GM12878 (cell line): ENCODE measurements at regions not wholly inside any gene's neighbourhood (a gene's known extent, or its start where the extent isn't known, plus 50 kb on each side); places are given as distances from the start of the nearest gene placed in this dataset.

Experiments
- ATAC-seq: fragments of 200-7000 bp; cut with Tn5 transposase; 3 replicates; pipeline ENCODE4 v1.9.1; 2020; ENCODE audit warnings: mild to moderate bottlenecking, moderate library complexity
- BruUV-seq: library from RNA; stranded (reverse); fragments of 400-500 nt; replicated peaks from 2 replicates; lab custom pipeline; 2021; lab: Mats Ljungman, UMichigan
- CTCF ChIA-PET: fragments of 300-600 bp; sonication (Branson Sonifier 250); formaldehyde crosslinking; extraction: SDS; loops from one replicate; lab custom pipeline; 2021; ENCODE audit warnings: inconsistent platforms; lab: Yijun Ruan, JAX
- POLR2A ChIA-PET: fragments of 350-600 bp; formaldehyde crosslinking; extraction: SDS; loops from one replicate; lab custom pipeline; 2021; ENCODE audit warnings: inconsistent platforms; lab: Charles Lee
- RAD21 ChIA-PET: fragments of 300-600 bp; sonication (Branson Sonifier 250); formaldehyde crosslinking; loops from one replicate; lab custom pipeline; 2023; ENCODE audit warnings: antibody characterized with exemption; ENCODE audit not compliant: unreplicated experiment; lab: Charles Lee
- SMC1A ChIA-PET: fragments of 300-600 bp; sonication (Branson Sonifier 250); formaldehyde crosslinking; loops from one replicate; lab custom pipeline; 2023; ENCODE audit not compliant: unreplicated experiment, uncharacterized antibody; lab: Charles Lee
- DNase-seq: peaks from one replicate; pipeline ENCODE4 v3.0.0-alpha.2; 2011; ENCODE audit warnings: low read depth, low spot score
- FAIRE-seq: peaks from 3 replicates; lab custom pipeline; 2011; peaks lifted over from hg19 to GRCh38; lab: Jason Lieb, UNC
- H2AFZ ChIP-seq: 2 replicates; pipeline ENCODE4 v1.6.0; 2011; ENCODE audit warnings: low read depth, low read length, control low read depth; ENCODE audit not compliant: control insufficient read depth
- H3K27ac ChIP-seq: 2 replicates; pipeline ENCODE4 v1.5.1; 2011; ENCODE audit warnings: control low read depth; ENCODE audit not compliant: control insufficient read depth, insufficient read depth
- H3K27me3 ChIP-seq, 2 experiments: replicated peaks in 1 of 2; 2 replicates each; pipeline versions ENCODE4 v1.6.0 to v1.6.1; 2011; ENCODE audit warnings: low read length in 1 of 2; ENCODE audit not compliant: control insufficient read depth in 2 of 2, insufficient read depth in 2 of 2
- H3K36me3 ChIP-seq, 2 experiments: 2 replicates each; pipeline ENCODE4 v1.5.1; 2011; ENCODE audit warnings: low read length in 1 of 2; ENCODE audit not compliant: control insufficient read depth in 2 of 2, insufficient read depth in 2 of 2
- H3K4me1 ChIP-seq: 2 replicates; pipeline ENCODE4 v1.6.1; 2011; ENCODE audit warnings: mild to moderate bottlenecking, low read length, moderate library complexity, mixed read lengths; ENCODE audit not compliant: control insufficient read depth, insufficient read depth
- H3K4me2 ChIP-seq: 2 replicates; pipeline ENCODE4 v1.6.0; 2011; ENCODE audit warnings: control low read depth; ENCODE audit not compliant: control insufficient read depth, insufficient read depth
- H3K4me3 ChIP-seq: fragments of 200-600 bp; sonication (generic); 2 replicates; pipeline ENCODE4 v1.5.1; 2016
- H3K79me2 ChIP-seq: 2 replicates; pipeline ENCODE4 v1.6.0; 2011; ENCODE audit warnings: low read length; ENCODE audit not compliant: control insufficient read depth, insufficient read depth
- H3K9ac ChIP-seq: 2 replicates; pipeline ENCODE4 v1.8.0; 2011; ENCODE audit warnings: low read length, control low read depth, mixed read lengths; ENCODE audit not compliant: control insufficient read depth, insufficient read depth
- H3K9me3 ChIP-seq: replicated peaks from 3 replicates; pipeline ENCODE4 v1.5.1; 2011; ENCODE audit warnings: mild to moderate bottlenecking, low read length; ENCODE audit not compliant: control insufficient read depth, insufficient read depth
- H4K20me1 ChIP-seq: 2 replicates; pipeline ENCODE4 v1.6.0; 2011; ENCODE audit not compliant: control insufficient read depth, insufficient read depth
- BCL11A ChIP-seq: IDR thresholded peaks from 2 replicates; pipeline ENCODE4 v1.6.1; 2011; ENCODE audit warnings: low read depth, low read length
- BRCA1 ChIP-seq: IDR thresholded peaks from 2 replicates; pipeline ENCODE4 v1.6.1; 2011; ENCODE audit warnings: low read depth, low read length, improper control_type of control experiment
- DPF2 ChIP-seq: fragments of 450-650 bp; IDR thresholded peaks from 2 replicates; pipeline ENCODE4 v1.6.1; 2017; ENCODE audit warnings: mild to moderate bottlenecking
- HCFC1 ChIP-seq: fragments of 150-350 bp; IDR thresholded peaks from 2 replicates; pipeline ENCODE4 v1.6.1; 2014; ENCODE audit warnings: low read length
- HDAC2 ChIP-seq: fragments of 200-600 bp; sonication (generic); IDR thresholded peaks from 2 replicates; pipeline ENCODE4 v1.6.1; 2017
- KLF5 ChIP-seq: fragments of 450-650 bp; IDR thresholded peaks from 2 replicates; pipeline ENCODE4 v1.6.1; 2014; ENCODE audit warnings: mild to moderate bottlenecking; ENCODE audit not compliant: partially characterized antibody
- NR2F1 ChIP-seq: fragments of 450-650 bp; conservative IDR thresholded peaks from 2 replicates; pipeline ENCODE4 v1.6.1; 2017; ENCODE audit warnings: mild to moderate bottlenecking
- PAX8 ChIP-seq: fragments of 450-650 bp; IDR thresholded peaks from 2 replicates; pipeline ENCODE4 v1.6.1; 2017; ENCODE audit warnings: mild to moderate bottlenecking, moderate library complexity
- PML ChIP-seq: IDR thresholded peaks from 2 replicates; pipeline ENCODE4 v1.6.1; 2012; ENCODE audit warnings: low read length, inconsistent platforms
- RBBP5 ChIP-seq: fragments of 200-600 bp; sonication (generic); conservative IDR thresholded peaks from 2 replicates; pipeline ENCODE4 v1.6.1; 2016
- RELB ChIP-seq: fragments of 450-650 bp; IDR thresholded peaks from 2 replicates; pipeline ENCODE4 v1.6.1; 2017; ENCODE audit warnings: low read depth, mild to moderate bottlenecking, moderate library complexity
- SIX5 ChIP-seq: IDR thresholded peaks from 2 replicates; pipeline ENCODE4 v1.6.1; 2011; ENCODE audit warnings: mild to moderate bottlenecking, low read depth, low read length, moderate library complexity; ENCODE audit not compliant: severe bottlenecking
- SMC3 ChIP-seq: IDR thresholded peaks from 2 replicates; pipeline ENCODE4 v1.6.1; 2011; ENCODE audit warnings: low read length, improper control_type of control experiment, borderline replicate concordance
- SREBF1 ChIP-seq: IDR thresholded peaks from 2 replicates; pipeline ENCODE4 v1.6.1; 2012; ENCODE audit warnings: mild to moderate bottlenecking, low read length
- TBL1XR1 ChIP-seq: IDR thresholded peaks from 2 replicates; pipeline ENCODE4 v1.6.1; 2012; ENCODE audit warnings: low read depth, low read length, improper control_type of control experiment
- YY1 ChIP-seq: IDR thresholded peaks from 2 replicates; pipeline ENCODE4 v1.6.1; 2011; ENCODE audit warnings: low read depth, mild to moderate bottlenecking, low read length
- WGBS: methylation state at CpG from one replicate; pipeline ENCODE4 v1.1.6; 2016; ENCODE audit warnings: low lambda C conversion rate; ENCODE audit not compliant: insufficient replicate concordance, insufficient coverage; ENCODE audit errors: missing lambda C conversion rate; 5-methylcytosine and 5-hydroxymethylcytosine counted together
- in situ Hi-C: fragments of 300-500 bp; cut with MboI; formaldehyde crosslinking; loops from 9 replicates; pipeline ENCODE4 v1.14.3; 2018; ENCODE audit warnings: mixed read lengths
- intact Hi-C: fragments of 100-400 bp; cut with micrococcal nuclease; formaldehyde crosslinking; loops from one replicate; pipeline ENCODE4 v1.14.2; 2022; ENCODE audit not compliant: unreplicated experiment
- TF ChIP-seq, protein P1 (sequence below): fragments of 450-650 bp; IDR thresholded peaks from 2 replicates; pipeline ENCODE4 v1.6.1; 2017; ENCODE audit warnings: mild to moderate bottlenecking, low read depth, inconsistent platforms; ENCODE audit not compliant: poor library complexity, severe bottlenecking

DNA sequence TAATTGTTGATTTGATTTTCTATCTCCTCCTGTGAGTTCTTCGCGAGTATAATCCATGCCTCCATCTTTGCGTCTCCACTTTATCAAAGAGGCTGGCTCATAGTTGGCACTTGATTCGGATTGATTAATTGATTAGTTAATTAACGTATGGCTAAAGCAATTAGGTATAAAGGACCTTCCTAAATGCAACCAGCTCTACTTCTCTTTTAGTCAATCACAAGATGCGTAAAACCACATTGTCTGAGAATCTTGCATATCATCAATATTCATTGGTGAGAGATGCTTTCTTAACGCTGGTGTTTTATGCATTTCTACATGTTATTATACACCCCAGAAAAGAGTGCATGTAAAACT is 56.4 kb upstream of the NR2F2 start:
- DNase-seq (no peak), FAIRE-seq (no peak), ATAC-seq (no peak)
- Histone ChIP-seq H3K79me2 (no peaks in the 10 kb centered on the region), H3K4me2 (no peak overlapping the region), H2AFZ (no peak overlapping the region), H4K20me1 (no peaks in the 10 kb centered on the region), H3K27me3 (no peaks in the 10 kb centered on the region), H3K4me1 (no peaks in the 10 kb centered on the region), H3K27ac (no peak overlapping the region), H3K9me3 (no peaks in the 10 kb centered on the region), H3K36me3 (no peaks in the 10 kb centered on the region), H3K4me3 (no peak overlapping the region), H3K9ac (no peak overlapping the region)
- TF ChIP-seq SMC3 (no peak), BCL11A (no peak), HCFC1 (no peak), RBBP5 (no peak), TBL1XR1 (no peak), BRCA1 (no peak), PML (no peak), HDAC2 (no peak), NR2F1 (no peak), PAX8 (no peak), KLF5 (no peak), YY1 (no peak)
- ChIA-PET POLR2A (interaction anchor here (0.5 kb wide), 1 partner anchor 39 kb away, joined by 4 read pairs; no protein-coding TSS in a partner anchor), SMC1A (interaction anchor here (0.6 to 1.7 kb wide), 8 partner anchors 9 to 1015 kb away, joined by 3 to 7 read pairs (median 4); no protein-coding TSS in a partner anchor), CTCF (no interaction called here), RAD21 (interaction anchor here (1.1 to 1.6 kb wide), 2 partner anchors 44 to 231 kb away, joined by 3 to 4 read pairs; no protein-coding TSS in a partner anchor)
- 50% methylated on average over 7 of the region's 7 CpGs for WGBS
- BruUV-seq = no TSS peak
- in situ Hi-C loops = no loop called here
- intact Hi-C loops = no loop called here

DNA sequence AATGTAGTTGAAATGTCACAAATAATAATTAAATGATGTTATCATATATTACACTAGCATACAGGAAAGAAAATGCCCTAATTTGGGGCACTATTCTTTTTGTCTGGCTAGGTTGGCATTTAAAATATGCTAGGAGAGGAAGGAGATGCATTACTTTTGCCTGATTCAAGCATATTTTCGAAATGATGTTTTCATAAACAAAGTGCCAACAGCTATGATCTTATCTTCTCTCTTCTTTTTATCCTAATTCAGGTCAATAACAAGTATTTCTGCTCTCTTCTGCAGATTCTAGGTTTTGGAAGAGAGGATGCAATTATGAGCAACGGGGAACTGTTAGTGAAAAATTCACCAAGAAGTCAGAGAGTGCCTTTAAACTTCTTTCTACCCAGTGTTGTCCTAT is 55.8 kb upstream of the NR2F2 start:
- BruUV-seq = no TSS peak
- DNase-seq (no peak), FAIRE-seq (no peak), ATAC-seq (no peak)
- SMC1A ChIA-PET = interaction anchor here (1.6 kb wide), 1 partner anchor 45 kb away, joined by 4 read pairs; no protein-coding TSS in a partner anchor
- Histone ChIP-seq H3K27me3 (no peaks in the 10 kb centered on the region), H4K20me1 (no peaks in the 10 kb centered on the region), H3K4me1 (no peaks in the 10 kb centered on the region), H3K27ac (no peak overlapping the region), H3K36me3 (no peaks in the 10 kb centered on the region), H3K79me2 (no peaks in the 10 kb centered on the region), H3K9me3 (no peaks in the 10 kb centered on the region), H3K4me2 (no peak overlapping the region), H3K9ac (no peak overlapping the region), H2AFZ (no peak overlapping the region), H3K4me3 (no peak overlapping the region)
- RAD21 ChIA-PET = interaction anchor here (1.6 kb wide), 1 partner anchor 231 kb away, joined by 4 read pairs; no protein-coding TSS in a partner anchor
- in situ Hi-C loops (no loop called here), intact Hi-C loops (no loop called here)
- POLR2A ChIA-PET = no interaction called here
- CTCF ChIA-PET = no interaction called here
- 0% methylated on average over 2 of the region's 2 CpGs for WGBS
- TF ChIP-seq SIX5 (no peak), RELB (no peak), SREBF1 (no peak), DPF2 (no peak)
- TF ChIP-seq, protein P1, sequence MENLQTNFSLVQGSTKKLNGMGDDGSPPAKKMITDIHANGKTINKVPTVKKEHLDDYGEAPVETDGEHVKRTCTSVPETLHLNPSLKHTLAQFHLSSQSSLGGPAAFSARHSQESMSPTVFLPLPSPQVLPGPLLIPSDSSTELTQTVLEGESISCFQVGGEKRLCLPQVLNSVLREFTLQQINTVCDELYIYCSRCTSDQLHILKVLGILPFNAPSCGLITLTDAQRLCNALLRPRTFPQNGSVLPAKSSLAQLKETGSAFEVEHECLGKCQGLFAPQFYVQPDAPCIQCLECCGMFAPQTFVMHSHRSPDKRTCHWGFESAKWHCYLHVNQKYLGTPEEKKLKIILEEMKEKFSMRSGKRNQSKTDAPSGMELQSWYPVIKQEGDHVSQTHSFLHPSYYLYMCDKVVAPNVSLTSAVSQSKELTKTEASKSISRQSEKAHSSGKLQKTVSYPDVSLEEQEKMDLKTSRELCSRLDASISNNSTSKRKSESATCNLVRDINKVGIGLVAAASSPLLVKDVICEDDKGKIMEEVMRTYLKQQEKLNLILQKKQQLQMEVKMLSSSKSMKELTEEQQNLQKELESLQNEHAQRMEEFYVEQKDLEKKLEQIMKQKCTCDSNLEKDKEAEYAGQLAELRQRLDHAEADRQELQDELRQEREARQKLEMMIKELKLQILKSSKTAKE = no peak
